WI38 (cell line): ENCODE measurements at regions not wholly inside any gene's neighbourhood (a gene's known extent, or its start where the extent isn't known, plus 50 kb on each side); places are given as distances from the start of the nearest gene placed in this dataset.

Experiments used
- H3K4me3 ChIP-seq: 2 replicates; pipeline ENCODE4 v1.5.1; 2011; ENCODE audit warnings: low read depth, mild to moderate bottlenecking, control low read depth, low read length
- TF ChIP-seq, protein P1 (sequence below): IDR thresholded peaks from 2 replicates; pipeline ENCODE4 v1.5.1; 2012; ENCODE audit warnings: low read depth, mild to moderate bottlenecking, control low read depth, low read length

DNA sequence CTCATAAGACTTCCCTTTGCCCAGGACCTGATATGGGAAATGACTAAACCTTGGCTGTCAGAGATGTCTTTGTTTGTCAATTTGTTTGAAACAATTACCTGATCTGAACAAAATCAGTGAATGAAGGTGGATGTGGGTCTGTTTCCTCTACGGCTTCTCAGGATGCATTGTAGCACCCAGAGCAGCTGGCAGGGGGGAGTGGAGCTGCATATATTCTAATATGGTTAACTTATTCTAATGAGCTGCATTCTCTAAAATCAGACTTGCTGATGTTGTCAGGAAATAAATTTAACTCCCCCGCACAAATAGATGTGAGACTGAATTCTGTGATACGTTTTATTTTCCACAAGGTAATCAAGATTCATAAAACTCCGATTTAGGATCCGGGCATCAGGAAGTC lies 665.4 kb downstream of the MAT2B start:
- no peak overlapping the region for H3K4me3 ChIP-seq
- TF ChIP-seq, protein P1, sequence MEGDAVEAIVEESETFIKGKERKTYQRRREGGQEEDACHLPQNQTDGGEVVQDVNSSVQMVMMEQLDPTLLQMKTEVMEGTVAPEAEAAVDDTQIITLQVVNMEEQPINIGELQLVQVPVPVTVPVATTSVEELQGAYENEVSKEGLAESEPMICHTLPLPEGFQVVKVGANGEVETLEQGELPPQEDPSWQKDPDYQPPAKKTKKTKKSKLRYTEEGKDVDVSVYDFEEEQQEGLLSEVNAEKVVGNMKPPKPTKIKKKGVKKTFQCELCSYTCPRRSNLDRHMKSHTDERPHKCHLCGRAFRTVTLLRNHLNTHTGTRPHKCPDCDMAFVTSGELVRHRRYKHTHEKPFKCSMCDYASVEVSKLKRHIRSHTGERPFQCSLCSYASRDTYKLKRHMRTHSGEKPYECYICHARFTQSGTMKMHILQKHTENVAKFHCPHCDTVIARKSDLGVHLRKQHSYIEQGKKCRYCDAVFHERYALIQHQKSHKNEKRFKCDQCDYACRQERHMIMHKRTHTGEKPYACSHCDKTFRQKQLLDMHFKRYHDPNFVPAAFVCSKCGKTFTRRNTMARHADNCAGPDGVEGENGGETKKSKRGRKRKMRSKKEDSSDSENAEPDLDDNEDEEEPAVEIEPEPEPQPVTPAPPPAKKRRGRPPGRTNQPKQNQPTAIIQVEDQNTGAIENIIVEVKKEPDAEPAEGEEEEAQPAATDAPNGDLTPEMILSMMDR: no peak

- TF ChIP-seq, protein P1: no peak
- no peak overlapping the region for H3K4me3 ChIP-seq
These were observed 669.7 kb downstream of the MAT2B start for GRCh38 chr5:164175083-164175482.

DNA sequence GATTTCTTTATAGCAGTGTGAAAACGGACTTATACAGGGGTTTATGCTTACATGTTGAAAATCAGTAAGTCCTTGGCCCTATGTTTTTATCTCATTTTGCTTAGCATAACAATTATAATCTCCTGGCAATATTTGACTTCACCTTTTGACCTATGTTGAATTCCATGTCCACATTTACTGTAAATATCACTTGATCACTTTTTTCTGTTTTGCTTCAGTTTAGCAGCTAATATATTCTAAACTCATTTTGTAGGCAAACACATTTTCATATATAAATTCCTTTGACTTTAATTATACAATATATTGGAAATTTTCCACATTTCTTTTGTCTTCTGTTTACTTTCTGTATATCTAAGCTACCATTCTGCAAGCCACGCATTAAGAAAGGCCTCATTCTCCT lies 674.0 kb downstream of the MAT2B start:
- no peak overlapping the region for H3K4me3 ChIP-seq
- TF ChIP-seq, protein P1: no peak

DNA sequence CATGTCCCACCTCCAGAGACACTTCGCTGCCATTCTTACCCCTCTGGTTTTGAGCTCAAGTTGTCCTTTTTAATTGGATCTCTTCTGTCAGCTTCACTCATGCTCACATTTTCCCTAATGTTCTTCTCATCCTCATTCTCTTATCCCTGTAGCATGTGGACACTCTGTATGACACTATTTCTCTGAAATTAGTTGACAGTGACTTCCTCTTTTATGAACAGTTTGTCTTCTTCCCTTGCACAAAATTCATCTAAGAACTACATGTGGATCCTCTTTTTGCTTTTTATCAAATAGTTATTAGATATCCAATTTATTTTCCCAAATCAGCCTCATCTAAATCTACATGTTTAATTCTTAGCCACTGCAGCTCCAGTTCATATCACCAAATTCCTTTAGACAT lies 676.2 kb downstream of the MAT2B start:
- TF ChIP-seq, protein P1: no peak
- H3K4me3 ChIP-seq: no peak overlapping the region

DNA sequence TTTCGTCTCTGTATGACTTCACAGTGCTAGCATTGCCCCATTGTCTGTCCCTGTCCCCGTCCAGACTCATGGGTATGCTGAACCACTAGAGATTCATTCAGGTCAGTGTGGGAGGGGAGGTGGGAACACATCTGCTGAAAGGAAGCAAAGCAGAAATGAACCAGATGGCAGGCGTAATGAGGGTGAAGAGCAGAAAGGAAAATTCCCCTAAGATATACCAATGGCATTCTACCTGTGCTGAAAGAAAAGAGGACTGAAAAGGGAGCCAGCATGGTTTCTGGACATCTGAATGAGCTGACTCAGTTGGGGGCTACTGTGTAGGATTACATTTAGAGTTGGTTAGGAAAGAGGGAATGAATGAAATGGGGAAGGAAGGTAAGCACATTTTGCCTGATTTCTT lies 678.7 kb downstream of the MAT2B start:
- no peak overlapping the region for H3K4me3 ChIP-seq
- TF ChIP-seq, protein P1: no peak

DNA sequence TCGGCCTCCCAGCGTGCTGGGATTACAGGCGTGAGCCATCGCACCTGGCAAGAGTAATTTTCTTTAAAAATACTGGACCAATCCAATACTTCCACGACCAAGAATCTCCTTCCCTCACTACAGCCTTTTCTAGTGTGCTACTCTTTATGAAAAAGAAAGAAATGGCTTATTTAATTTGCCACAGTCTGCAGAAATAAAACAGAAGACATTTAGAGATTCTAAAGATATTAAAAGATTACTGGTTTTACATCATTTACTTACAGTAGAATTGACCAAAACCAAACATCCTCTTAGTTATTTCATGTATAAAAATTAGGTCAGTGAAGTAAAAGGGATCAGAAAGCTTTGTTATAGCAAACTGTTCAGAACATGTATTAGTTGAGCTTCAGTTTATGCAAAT lies 679.6 kb downstream of the MAT2B start:
- TF ChIP-seq, protein P1: no peak
- H3K4me3 ChIP-seq: no peak overlapping the region

DNA sequence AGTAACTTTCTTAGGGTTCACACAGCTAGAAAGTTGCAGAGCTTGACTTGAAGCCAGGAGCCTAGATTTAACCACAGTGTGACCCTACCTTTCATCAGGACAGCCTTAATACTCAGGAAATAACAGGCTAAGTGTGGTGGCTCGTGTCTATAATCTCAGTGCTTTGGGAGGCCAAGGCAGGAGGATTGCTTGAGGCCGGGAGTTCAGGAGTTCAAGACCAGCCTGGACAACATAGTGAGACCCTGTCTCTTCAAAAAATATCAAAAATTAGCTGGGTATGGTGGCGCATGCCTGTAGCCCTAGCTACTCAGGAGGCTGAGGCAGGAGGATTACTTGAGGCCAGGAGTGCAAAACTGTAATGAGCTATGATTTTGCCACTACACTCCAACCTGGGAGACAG lies 681.1 kb downstream of the MAT2B start:
- H3K4me3 ChIP-seq: no peak overlapping the region
- TF ChIP-seq, protein P1: no peak
